HepG2 (cell line): ENCODE measurements at regions not wholly inside any gene's neighbourhood (a gene's known extent, or its start where the extent isn't known, plus 50 kb on each side); places are given as distances from the start of the nearest gene placed in this dataset.

Experiments used
- ATAC-seq: fragments of 200-7000 bp; cut with Tn5 transposase; 3 replicates; pipeline ENCODE4 v1.9.1; 2020; ENCODE audit warnings: mild to moderate bottlenecking, moderate library complexity
- BruUV-seq: library from RNA; stranded (reverse); fragments of 400-500 nt; replicated peaks from 2 replicates; lab custom pipeline; 2021; lab: Mats Ljungman, UMichigan
- CTCF ChIA-PET: fragments of 300-600 bp; formaldehyde crosslinking; extraction: SDS; loops from one replicate; lab custom pipeline; 2021; ENCODE audit warnings: low total read pairs, inconsistent platforms, low intra/inter-chr PET ratio; lab: Yijun Ruan, JAX
- POLR2A ChIA-PET: fragments of 350-600 bp; sonication (Branson Sonifier 250); formaldehyde crosslinking; loops from one replicate; lab custom pipeline; 2020; ENCODE audit warnings: antibody characterized with exemption, inconsistent platforms; lab: Yijun Ruan, JAX
- DNase-seq: peaks from one replicate; pipeline ENCODE4 v3.0.0-alpha.2; 2015; ENCODE audit warnings: low spot score
- FAIRE-seq: peaks from 3 replicates; lab custom pipeline; 2011; peaks lifted over from hg19 to GRCh38; lab: Jason Lieb, UNC
- H2AFZ ChIP-seq: one replicate; pipeline ENCODE4 v1.6.1; 2011; ENCODE audit warnings: low read length, inconsistent platforms
- H3K27ac ChIP-seq: fragments of 300-600 bp; 3 replicates; pipeline ENCODE4 v1.8.0; 2011; ENCODE audit warnings: mixed run types, mild to moderate bottlenecking, mixed read lengths, low read length, inconsistent platforms; ENCODE audit not compliant: insufficient read depth; ENCODE audit errors: extremely low read length
- H3K27me3 ChIP-seq, 2 experiments: fragments of 200-600 bp in 1 of 2; 2 replicates in 1 of 2; 3 replicates in 1 of 2; pipeline versions ENCODE4 v1.6.0 to v1.8.0; 2011; ENCODE audit warnings: low read length in 2 of 2, mild to moderate bottlenecking in 2 of 2, moderate library complexity in 2 of 2, inconsistent platforms in 1 of 2; ENCODE audit not compliant: insufficient read depth in 2 of 2, control insufficient read depth in 1 of 2
- H3K36me3 ChIP-seq, 2 experiments: fragments of 200-600 bp in 1 of 2; replicated peaks in 1 of 2; 2 replicates in 1 of 2; 3 replicates in 1 of 2; pipeline versions ENCODE4 v1.5.1 to v1.8.0; 2011; ENCODE audit warnings: low read length in 2 of 2, inconsistent platforms in 1 of 2; ENCODE audit not compliant: insufficient read depth in 2 of 2, control insufficient read depth in 1 of 2
- H3K4me1 ChIP-seq: 2 replicates; pipeline ENCODE4 v1.5.1; 2012; ENCODE audit warnings: low read length, inconsistent platforms; ENCODE audit not compliant: insufficient read depth
- H3K4me2 ChIP-seq: 2 replicates; pipeline ENCODE4 v1.6.0; 2011; ENCODE audit warnings: low read depth, low read length, inconsistent platforms
- H3K4me3 ChIP-seq, 3 experiments: fragments of 200-600 bp in 1 of 3; sonication (generic), shearing (Covaris generic) in 1 of 3; replicated peaks in 1 of 3; 2 replicates each; pipeline ENCODE4 v1.5.1; 2011 to 2016; ENCODE audit warnings: low read length in 3 of 3, inconsistent platforms in 2 of 3, low read depth in 2 of 3, mild to moderate bottlenecking in 2 of 3, control low read depth in 1 of 3, mixed read lengths in 1 of 3; ENCODE audit not compliant: insufficient read depth in 1 of 3
- H3K79me2 ChIP-seq: one replicate; pipeline ENCODE4 v1.6.1; 2011; ENCODE audit warnings: low read length, inconsistent platforms; ENCODE audit not compliant: insufficient read depth
- H3K9ac ChIP-seq: 2 replicates; pipeline ENCODE4 v1.6.0; 2011; ENCODE audit warnings: mild to moderate bottlenecking, low read depth, low read length, inconsistent platforms; ENCODE audit not compliant: insufficient read depth
- H3K9me3 ChIP-seq: 2 replicates; pipeline ENCODE4 v1.5.1; 2012; ENCODE audit warnings: mild to moderate bottlenecking, low read length
- H4K20me1 ChIP-seq: 2 replicates; pipeline ENCODE4 v1.6.0; 2011; ENCODE audit warnings: inconsistent platforms, mild to moderate bottlenecking, low read length, moderate library complexity; ENCODE audit not compliant: insufficient read depth
- CCDC6 ChIP-seq: sonication (generic); formaldehyde crosslinking; IDR thresholded peaks from 2 replicates; pipeline ENCODE4 v1.8.1; 2022; ENCODE audit warnings: mild to moderate bottlenecking, missing genetic modification reagents, moderate library complexity
- ERF ChIP-seq: IDR thresholded peaks from 2 replicates; pipeline ENCODE4 v1.6.1; 2018; ENCODE audit warnings: missing biosample characterization, missing genetic modification reagents
- GTF2F1 ChIP-seq: fragments of 150-350 bp; IDR thresholded peaks from 2 replicates; pipeline ENCODE4 v1.6.1; 2014; ENCODE audit warnings: low read length
- HMG20B ChIP-seq: conservative IDR thresholded peaks from 2 replicates; pipeline ENCODE4 v1.6.1; 2016; ENCODE audit warnings: missing genetic modification reagents, missing compliant biosample characterization
- IRX3 ChIP-seq: sonication (generic); formaldehyde crosslinking; IDR thresholded peaks from 2 replicates; pipeline ENCODE4 v1.8.1; 2023; ENCODE audit warnings: mild to moderate bottlenecking, low read depth, missing genetic modification reagents, borderline replicate concordance
- MBNL3 ChIP-seq: fragments of 250-450 bp; sonication (Bioruptor Pico); conservative IDR thresholded peaks from 2 replicates; pipeline ENCODE4 v1.8.0; 2022; ENCODE audit warnings: mild to moderate bottlenecking, inconsistent platforms
- MIER3 ChIP-seq: IDR thresholded peaks from 2 replicates; pipeline ENCODE4 v1.6.1; 2016; ENCODE audit warnings: missing compliant biosample characterization, borderline replicate concordance
- MYNN ChIP-seq: sonication (generic); formaldehyde crosslinking; IDR thresholded peaks from 2 replicates; pipeline ENCODE4 v1.4.0; 2020; ENCODE audit warnings: mild to moderate bottlenecking, low read depth, missing genetic modification reagents
- POGZ ChIP-seq: sonication (generic); formaldehyde crosslinking; IDR thresholded peaks from 2 replicates; pipeline ENCODE4 v1.4.0; 2020; ENCODE audit warnings: mild to moderate bottlenecking, missing genetic modification reagents
- REL ChIP-seq: sonication (generic); formaldehyde crosslinking; conservative IDR thresholded peaks from 2 replicates; pipeline ENCODE4 v1.8.0; 2022; ENCODE audit warnings: mild to moderate bottlenecking, missing genetic modification reagents, moderate library complexity
- ZFP1 ChIP-seq: IDR thresholded peaks from 2 replicates; pipeline ENCODE4 v1.6.1; 2016
- ZFP41 ChIP-seq: sonication (generic); formaldehyde crosslinking; IDR thresholded peaks from 2 replicates; pipeline ENCODE4 v1.4.0; 2020; ENCODE audit warnings: mild to moderate bottlenecking, missing genetic modification reagents, borderline replicate concordance
- ZNF432 ChIP-seq: sonication (generic); formaldehyde crosslinking; IDR thresholded peaks from 2 replicates; pipeline ENCODE4 v1.5.0; 2020; ENCODE audit warnings: missing genetic modification reagents, mild to moderate bottlenecking, borderline replicate concordance
- ZNF446 ChIP-seq: sonication (generic); formaldehyde crosslinking; IDR thresholded peaks from 2 replicates; pipeline ENCODE4 v1.5.0; 2020; ENCODE audit warnings: mild to moderate bottlenecking, missing genetic modification reagents
- ZNF605 ChIP-seq: sonication (generic); formaldehyde crosslinking; IDR thresholded peaks from 2 replicates; pipeline ENCODE4 v1.8.0; 2022; ENCODE audit warnings: mild to moderate bottlenecking, missing genetic modification reagents
- ZNF773 ChIP-seq: sonication (generic); formaldehyde crosslinking; IDR thresholded peaks from 2 replicates; pipeline ENCODE4 v1.4.0; 2020; ENCODE audit warnings: missing genetic modification reagents, borderline replicate concordance
- ZSCAN20 ChIP-seq: sonication (generic); formaldehyde crosslinking; IDR thresholded peaks from 2 replicates; pipeline ENCODE4 v1.4.0; 2020; ENCODE audit warnings: missing genetic modification reagents, mild to moderate bottlenecking, borderline replicate concordance
- WGBS: methylation state at CpG from one replicate; pipeline ENCODE4 v1.1.6; 2017; ENCODE audit warnings: low lambda C conversion rate; 5-methylcytosine and 5-hydroxymethylcytosine counted together
- in situ Hi-C: cut with HindIII; loops from 2 replicates; pipeline ENCODE4 v1.10.0; 2017; ENCODE audit warnings: low pct_unique_long_range_greater_than_20kb; ENCODE audit not compliant: extremely low pct_ligation_motif_present
- intact Hi-C: fragments of 100-400 bp; cut with micrococcal nuclease; formaldehyde crosslinking; loops from one replicate; pipeline ENCODE4 v1.10.0; 2022; ENCODE audit not compliant: unreplicated experiment
- TF ChIP-seq, protein P1 (sequence below): sonication (generic); formaldehyde crosslinking; conservative IDR thresholded peaks from 2 replicates; pipeline ENCODE4 v1.4.0; 2020; ENCODE audit warnings: missing genetic modification reagents

DNA sequence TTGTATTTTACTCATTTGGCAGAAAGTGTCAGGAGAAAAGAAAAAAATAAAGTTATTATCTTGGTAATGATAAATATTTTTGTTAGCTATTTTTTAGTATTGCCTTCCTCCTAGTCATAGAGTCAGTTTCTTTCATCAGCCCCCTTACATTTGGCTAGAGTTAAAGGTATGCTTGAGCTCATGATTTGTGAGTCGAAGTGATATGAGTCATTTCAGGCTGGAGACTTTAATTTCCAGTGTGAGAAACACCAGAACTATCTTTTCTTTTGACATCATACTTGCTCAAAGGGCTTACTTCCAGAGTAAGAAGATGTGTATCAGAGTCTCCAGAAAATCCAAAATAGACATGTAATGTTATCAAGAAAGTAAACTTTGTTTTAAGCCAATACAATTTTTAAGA lies 746.7 kb upstream of the TYRP1 start (continued):
- TF ChIP-seq, protein P1, sequence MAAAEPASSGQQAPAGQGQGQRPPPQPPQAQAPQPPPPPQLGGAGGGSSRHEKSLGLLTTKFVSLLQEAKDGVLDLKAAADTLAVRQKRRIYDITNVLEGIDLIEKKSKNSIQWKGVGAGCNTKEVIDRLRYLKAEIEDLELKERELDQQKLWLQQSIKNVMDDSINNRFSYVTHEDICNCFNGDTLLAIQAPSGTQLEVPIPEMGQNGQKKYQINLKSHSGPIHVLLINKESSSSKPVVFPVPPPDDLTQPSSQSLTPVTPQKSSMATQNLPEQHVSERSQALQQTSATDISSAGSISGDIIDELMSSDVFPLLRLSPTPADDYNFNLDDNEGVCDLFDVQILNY (CRISPR knock-in tag) = no peak
- TF ChIP-seq ZFP41 (CRISPR knock-in tag) = no peak
- TF ChIP-seq, all 625 proteins: peak for 0

DNA sequence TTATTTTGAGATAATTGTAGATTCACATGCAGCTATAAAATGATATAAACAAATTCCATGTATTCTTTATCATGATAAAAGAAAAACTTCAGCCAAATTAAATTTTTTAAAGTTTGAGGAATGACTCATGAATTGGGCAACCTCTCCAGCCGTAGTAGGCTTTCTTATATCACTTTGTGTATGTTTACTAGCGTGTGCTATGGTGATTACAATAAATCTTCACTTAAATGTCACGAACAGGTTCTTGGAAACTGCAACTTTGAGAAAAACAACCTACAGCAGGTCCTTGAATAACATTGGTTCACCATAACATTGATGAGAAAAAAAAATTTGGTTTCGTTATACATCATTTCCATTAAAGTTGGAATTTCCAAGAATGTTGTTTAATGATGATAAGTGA lies 730.9 kb upstream of the TYRP1 start:
- CTCF ChIA-PET = no interaction called here
- no peak for TF ChIP-seq GTF2F1
- TF ChIP-seq, all 625 proteins: peak for 0
- no peak overlapping the region for H3K4me2 ChIP-seq
- no peak overlapping the region for H3K4me3 ChIP-seq
- H2AFZ ChIP-seq = no peak overlapping the region
- no peaks in the 10 kb centered on the region for H4K20me1 ChIP-seq
- FAIRE-seq (no peak), ATAC-seq (no peak), DNase-seq (no peak)
- H3K9me3 ChIP-seq = peaks cover 85% of the 10 kb centered on the region
- POLR2A ChIA-PET = no interaction called here
- H3K9ac ChIP-seq = no peak overlapping the region
- in situ Hi-C loops = no loop called here
- H3K79me2 ChIP-seq = no peaks in the 10 kb centered on the region
- H3K27ac ChIP-seq = no peak overlapping the region
- no TSS peak for BruUV-seq
- H3K36me3 ChIP-seq = no peaks in the 10 kb centered on the region
- intact Hi-C loops = no loop called here
- H3K27me3 ChIP-seq = no peaks in the 10 kb centered on the region
- H3K4me1 ChIP-seq = no peaks in the 10 kb centered on the region
- WGBS = 1% methylated on average over 4 of the region's 4 CpGs

DNA sequence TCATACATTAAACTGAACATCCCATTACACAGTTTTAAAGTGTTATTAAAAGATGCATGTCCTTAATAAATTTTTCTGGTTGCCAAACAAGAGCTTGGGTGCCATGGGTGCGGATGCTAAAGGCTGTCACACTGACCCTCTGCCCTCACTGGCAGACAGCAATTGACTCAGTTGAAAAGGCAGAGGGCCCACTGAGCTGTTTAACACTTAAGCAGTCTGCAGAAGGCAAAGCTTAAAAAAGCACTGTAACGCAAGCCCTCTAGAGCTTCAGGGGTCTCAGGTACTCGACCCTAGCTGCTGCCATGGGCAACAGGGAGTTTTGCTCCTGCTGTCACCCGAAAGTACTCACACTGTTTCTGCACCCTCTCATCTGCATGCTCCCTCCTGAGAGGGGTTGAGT lies 726.4 kb upstream of the TYRP1 start:
- H3K27me3 ChIP-seq = no peaks in the 10 kb centered on the region
- no peak overlapping the region for H3K27ac ChIP-seq
- CTCF ChIA-PET = no interaction called here
- ATAC-seq (no peak), DNase-seq (no peak), FAIRE-seq (no peak)
- no TSS peak for BruUV-seq
- no peaks in the 10 kb centered on the region for H3K79me2 ChIP-seq
- POLR2A ChIA-PET = no interaction called here
- no peaks in the 10 kb centered on the region for H3K4me1 ChIP-seq
- WGBS = 0% methylated on average over 1 of the region's 4 CpGs
- no peak overlapping the region for H2AFZ ChIP-seq
- no peak overlapping the region for H3K4me3 ChIP-seq
- no peak overlapping the region for H3K4me2 ChIP-seq
- intact Hi-C loops (no loop called here), in situ Hi-C loops (no loop called here)
- H3K9ac ChIP-seq = no peak overlapping the region
- peaks cover 82% of the 10 kb centered on the region for H3K9me3 ChIP-seq
- H4K20me1 ChIP-seq = no peaks in the 10 kb centered on the region
- no peaks in the 10 kb centered on the region for H3K36me3 ChIP-seq
- TF ChIP-seq POGZ (CRISPR knock-in tag) (no peak), REL (no peak), ZNF446 (no peak), MBNL3 (CRISPR knock-in tag) (no peak), MYNN (no peak), ZFP1 (no peak), ZSCAN20 (CRISPR knock-in tag) (no peak), ZNF605 (no peak), ZNF432 (CRISPR knock-in tag) (no peak), IRX3 (CRISPR knock-in tag) (no peak), ERF (CRISPR knock-in tag) (no peak), ZNF773 (CRISPR knock-in tag) (no peak), CCDC6 (CRISPR knock-in tag) (no peak), HMG20B (CRISPR knock-in tag) (no peak), MIER3 (CRISPR knock-in tag) (no peak)
